ENCODE measurements at regions not wholly inside any gene's neighbourhood (a gene's known extent, or its start where the extent isn't known, plus 50 kb on each side); places are given as distances from the start of the nearest gene placed in this dataset.

- no peak overlapping the region for H3K4me3 ChIP-seq (ENCODE audit: low read depth, low read length)
- TF ChIP-seq CTCF (IDR thresholded peaks at IDR 0.05; ENCODE audit: control insufficient read depth, extremely low read depth, insufficient read depth) = no peak
- DNase-seq (ENCODE audit: low read depth) = no peak
These were observed 496.0 kb upstream of the MARCKS start for GRCh38 chr6:113361014-113361645.

DNA sequence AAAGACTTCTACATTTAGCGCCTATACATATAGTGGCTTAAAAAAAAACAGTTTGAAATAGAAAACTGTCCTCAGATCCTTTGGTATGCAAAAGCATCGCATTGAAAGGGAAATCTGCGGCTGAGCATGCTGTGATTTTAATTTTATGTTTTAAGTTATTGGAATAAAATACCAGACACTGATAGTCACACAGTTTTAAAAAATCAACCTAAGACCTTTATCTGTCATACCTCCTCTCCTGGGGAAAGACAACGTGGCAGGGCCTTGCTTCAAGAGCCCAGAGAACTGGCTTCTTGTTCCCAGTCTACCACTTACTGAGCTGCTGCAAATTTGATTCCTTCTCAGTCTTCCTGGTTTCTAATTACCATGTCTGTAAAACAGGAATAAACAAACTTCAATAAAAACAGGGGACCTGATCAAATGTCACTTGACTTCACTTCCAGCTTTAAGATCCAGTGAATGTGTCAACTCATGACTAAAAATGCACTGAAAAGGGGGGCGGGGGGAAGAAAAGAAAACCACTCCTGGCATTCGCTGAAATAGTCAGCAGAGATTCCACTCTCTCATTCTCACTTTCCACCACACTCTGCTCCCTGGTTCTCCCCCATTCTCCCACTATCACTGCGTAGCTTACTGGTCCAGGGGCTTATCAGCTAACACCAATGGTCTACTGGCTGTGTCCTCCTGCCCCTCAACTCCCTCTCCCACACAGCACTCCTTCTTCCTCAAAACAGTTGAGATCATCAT is 494.7 kb upstream of the MARCKS start:
- H3K4me3 ChIP-seq (ENCODE audit: low read depth, low read length) = no peak overlapping the region
- DNase-seq (ENCODE audit: low read depth) = no peak
- no peak for TF ChIP-seq CTCF (IDR thresholded peaks at IDR 0.05; ENCODE audit: control insufficient read depth, extremely low read depth, insufficient read depth)

DNA sequence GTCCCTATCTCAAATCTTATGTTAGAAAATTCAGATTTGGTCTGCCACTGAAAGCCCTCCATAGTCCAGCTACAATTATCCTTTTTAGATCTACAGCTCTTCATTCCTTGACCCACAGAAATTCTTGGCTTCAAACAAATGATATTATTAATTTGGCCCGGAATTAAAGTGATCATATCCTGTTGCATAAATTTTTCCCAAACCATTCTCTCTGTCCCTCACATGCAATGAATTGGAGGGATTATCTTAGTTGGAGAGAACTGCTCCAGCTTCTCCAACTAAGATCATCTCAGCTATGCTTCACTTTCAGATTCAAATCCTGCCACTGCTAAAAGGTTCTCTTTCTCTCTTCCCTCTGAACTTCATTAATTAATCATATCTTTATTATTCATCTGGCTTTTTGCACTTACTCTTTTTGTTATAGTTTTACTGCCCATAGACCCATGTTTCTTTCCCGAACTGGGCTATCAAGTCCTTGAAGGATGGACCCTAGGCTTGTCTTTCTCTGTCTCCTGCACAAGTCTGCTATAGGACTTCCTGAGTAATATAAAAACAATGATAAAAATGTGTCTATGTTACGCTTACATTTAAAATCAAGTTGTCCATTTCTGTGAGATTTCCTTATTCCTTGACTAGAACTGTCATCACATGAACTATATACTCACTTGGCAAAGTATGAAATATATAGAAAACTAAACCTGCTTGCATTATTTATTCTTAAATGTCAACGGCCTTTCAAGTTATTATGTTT is 493.9 kb upstream of the MARCKS start:
- no peak for TF ChIP-seq CTCF (IDR thresholded peaks at IDR 0.05; ENCODE audit: control insufficient read depth, extremely low read depth, insufficient read depth)
- DNase-seq (ENCODE audit: low read depth) = no peak
- no peak overlapping the region for H3K4me3 ChIP-seq (ENCODE audit: low read depth, low read length)

GRCh38 chr6:113363866-113364265 is 493.3 kb upstream of the MARCKS start:
- H3K4me3 ChIP-seq (ENCODE audit: low read depth, low read length) = no peak overlapping the region
- no peak for TF ChIP-seq CTCF (IDR thresholded peaks at IDR 0.05; ENCODE audit: control insufficient read depth, extremely low read depth, insufficient read depth)
- DNase-seq (ENCODE audit: low read depth) = no peak

- no peak for TF ChIP-seq CTCF (IDR thresholded peaks at IDR 0.05; ENCODE audit: control insufficient read depth, extremely low read depth, insufficient read depth)
- DNase-seq (ENCODE audit: low read depth) = no peak
- no peak overlapping the region for H3K4me3 ChIP-seq (ENCODE audit: low read depth, low read length)
These were observed 492.4 kb upstream of the MARCKS start for GRCh38 chr6:113364766-113365165.

GRCh38 chr6:113365191-113365590 is 492.0 kb upstream of the MARCKS start:
- H3K4me3 ChIP-seq (ENCODE audit: low read depth, low read length) = no peak overlapping the region
- no peak for DNase-seq (ENCODE audit: low read depth)
- TF ChIP-seq CTCF (IDR thresholded peaks at IDR 0.05; ENCODE audit: control insufficient read depth, extremely low read depth, insufficient read depth) = no peak
